GM19023 (cell line): ENCODE measurements at regions not wholly inside any gene's neighbourhood (a gene's known extent, or its start where the extent isn't known, plus 50 kb on each side); places are given as distances from the start of the nearest gene placed in this dataset.
A peak's percentile ranks its signal among the peaks of the same experiment; 100 is the strongest.
"Not testable (repeated sequence)": the region's sequence is repeated elsewhere in the genome, so short reads cannot be mapped to it uniquely, and the experiment has no call there.

Experiments used
- ATAC-seq: cut with Tn5 transposase; IDR thresholded peaks from one replicate; pipeline ENCODE4 v1.9.1; 2021; ENCODE audit warnings: mild to moderate bottlenecking, moderate library complexity; ENCODE audit not compliant: unreplicated experiment

GRCh38 chr12:34097213-34097612, 74.9 kb downstream of the ALG10 start:
- ATAC-seq, result no peak

GRCh38 chr12:34105392-34105933, 83.2 kb downstream of the ALG10 start:
- no peak for ATAC-seq

- no peak for ATAC-seq
These were observed 83.9 kb downstream of the ALG10 start for GRCh38 chr12:34106172-34106571.

GRCh38 chr12:34107016-34107415, 84.7 kb downstream of the ALG10 start:
- ATAC-seq, result no peak

GRCh38 chr12:34107781-34108404, 85.6 kb downstream of the ALG10 start:
- ATAC-seq, result no peak

GRCh38 chr12:34108405-34108803, 86.1 kb downstream of the ALG10 start:
- ATAC-seq, result no peak

GRCh38 chr12:34108967-34109366, 86.7 kb downstream of the ALG10 start:
- no peak for ATAC-seq

GRCh38 chr12:34109390-34109789, 87.1 kb downstream of the ALG10 start:
- no peak for ATAC-seq

- not testable (repeated sequence) for ATAC-seq
These were observed 87.7 kb downstream of the ALG10 start for GRCh38 chr12:34109909-34110531.

- ATAC-seq, result no peak
These were observed 97.1 kb downstream of the ALG10 start for GRCh38 chr12:34119366-34119765.

- ATAC-seq, result no peak
These were observed 99.1 kb downstream of the ALG10 start for GRCh38 chr12:34121360-34121759.

GRCh38 chr12:34123092-34123491, 100.8 kb downstream of the ALG10 start:
- not testable (repeated sequence) for ATAC-seq

GRCh38 chr12:34124608-34125007, 102.3 kb downstream of the ALG10 start:
- ATAC-seq, result no peak

- ATAC-seq, result peak; percentile 56
These were observed 103.9 kb downstream of the ALG10 start for GRCh38 chr12:34126239-34126641.

GRCh38 chr12:34126805-34127204, 104.5 kb downstream of the ALG10 start:
- ATAC-seq, result no peak

GRCh38 chr12:34127379-34127778, 105.1 kb downstream of the ALG10 start:
- not testable (repeated sequence) for ATAC-seq

GRCh38 chr12:34142430-34142829, 120.1 kb downstream of the ALG10 start:
- ATAC-seq, result no peak

GRCh38 chr12:34151019-34151418, 128.7 kb downstream of the ALG10 start:
- no peak for ATAC-seq

GRCh38 chr12:34163443-34163842, 141.1 kb downstream of the ALG10 start:
- no peak for ATAC-seq

- ATAC-seq, result no peak
These were observed 144.2 kb downstream of the ALG10 start for GRCh38 chr12:34166427-34167060.

GRCh38 chr12:34168507-34168906, 146.2 kb downstream of the ALG10 start:
- ATAC-seq, result not testable (repeated sequence)

- ATAC-seq, result no peak
These were observed 164.2 kb downstream of the ALG10 start for GRCh38 chr12:34186492-34186891.
